Gastroesophageal sphincter (tissue), 3 donors: ENCODE measurements at regions not wholly inside any gene's neighbourhood (a gene's known extent, or its start where the extent isn't known, plus 50 kb on each side); places are given as distances from the start of the nearest gene placed in this dataset.

Experiments used
- EP300 ChIP-seq: sonication (generic); formaldehyde crosslinking; IDR thresholded peaks from one replicate; pipeline ENCODE4 v1.6.1; 2017; ENCODE audit warnings: antibody characterized with exemption, mild to moderate bottlenecking
- POLR2A ChIP-seq, 2 donors: fragments of 450-650 bp; IDR thresholded peaks; one replicate each; pipeline ENCODE4 v1.6.1; 2017; ENCODE audit warnings: antibody characterized with exemption in 2 of 2, mild to moderate bottlenecking in 2 of 2, moderate library complexity in 1 of 2
- POLR2AphosphoS5 ChIP-seq: sonication (generic); formaldehyde crosslinking; IDR thresholded peaks from one replicate; pipeline ENCODE4 v1.6.1; 2017; ENCODE audit warnings: antibody characterized with exemption
- TF ChIP-seq, protein P1 (sequence below), 4 experiments: fragments of 200-600 bp in 2 of 4; fragments of 450-650 bp in 2 of 4; sonication (generic) in 1 of 4; IDR thresholded peaks; one replicate each; pipeline ENCODE4 v1.5.1; 2017 to 2019; ENCODE audit warnings: antibody characterized with exemption in 4 of 4, mild to moderate bottlenecking in 2 of 4, moderate library complexity in 2 of 4

DNA sequence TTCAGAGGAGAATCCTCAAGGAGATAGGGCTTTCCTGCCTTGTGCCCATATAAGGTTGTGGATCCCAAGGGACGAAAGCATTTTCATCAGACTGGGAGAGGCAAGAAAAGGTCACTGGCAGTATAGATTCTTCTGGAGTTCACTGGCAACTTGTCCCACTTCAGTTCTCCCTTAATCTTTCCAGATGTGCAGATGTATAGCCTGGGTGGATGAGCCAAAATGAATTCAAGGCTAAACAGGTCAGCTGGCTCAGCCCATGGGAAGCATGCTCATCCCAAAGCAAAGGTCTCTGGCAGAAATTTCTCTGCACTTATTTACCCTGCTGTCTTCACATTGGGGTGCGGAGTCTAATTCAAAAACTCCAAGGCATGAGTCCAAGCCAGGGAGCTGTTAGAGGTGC, 148.9 kb upstream of the TNP1 start:
- TF ChIP-seq, protein P1, sequence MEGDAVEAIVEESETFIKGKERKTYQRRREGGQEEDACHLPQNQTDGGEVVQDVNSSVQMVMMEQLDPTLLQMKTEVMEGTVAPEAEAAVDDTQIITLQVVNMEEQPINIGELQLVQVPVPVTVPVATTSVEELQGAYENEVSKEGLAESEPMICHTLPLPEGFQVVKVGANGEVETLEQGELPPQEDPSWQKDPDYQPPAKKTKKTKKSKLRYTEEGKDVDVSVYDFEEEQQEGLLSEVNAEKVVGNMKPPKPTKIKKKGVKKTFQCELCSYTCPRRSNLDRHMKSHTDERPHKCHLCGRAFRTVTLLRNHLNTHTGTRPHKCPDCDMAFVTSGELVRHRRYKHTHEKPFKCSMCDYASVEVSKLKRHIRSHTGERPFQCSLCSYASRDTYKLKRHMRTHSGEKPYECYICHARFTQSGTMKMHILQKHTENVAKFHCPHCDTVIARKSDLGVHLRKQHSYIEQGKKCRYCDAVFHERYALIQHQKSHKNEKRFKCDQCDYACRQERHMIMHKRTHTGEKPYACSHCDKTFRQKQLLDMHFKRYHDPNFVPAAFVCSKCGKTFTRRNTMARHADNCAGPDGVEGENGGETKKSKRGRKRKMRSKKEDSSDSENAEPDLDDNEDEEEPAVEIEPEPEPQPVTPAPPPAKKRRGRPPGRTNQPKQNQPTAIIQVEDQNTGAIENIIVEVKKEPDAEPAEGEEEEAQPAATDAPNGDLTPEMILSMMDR (IDR thresholded peaks at IDR 0.05), result no peak
- no peak for TF ChIP-seq POLR2A (IDR thresholded peaks at IDR 0.05)
- TF ChIP-seq EP300, result no peak
- no peak for TF ChIP-seq POLR2AphosphoS5
